SW480 (cell line): ENCODE measurements at regions not wholly inside any gene's neighbourhood (a gene's known extent, or its start where the extent isn't known, plus 50 kb on each side); places are given as distances from the start of the nearest gene placed in this dataset.
"Not testable (repeated sequence)": the region's sequence is repeated elsewhere in the genome, so short reads cannot be mapped to it uniquely, and the experiment has no call there.

ENCODE experiments used
- DNase-seq: peaks from one replicate; pipeline ENCODE4 v3.0.0-alpha.2; 2016; ENCODE audit warnings: low spot score

DNA sequence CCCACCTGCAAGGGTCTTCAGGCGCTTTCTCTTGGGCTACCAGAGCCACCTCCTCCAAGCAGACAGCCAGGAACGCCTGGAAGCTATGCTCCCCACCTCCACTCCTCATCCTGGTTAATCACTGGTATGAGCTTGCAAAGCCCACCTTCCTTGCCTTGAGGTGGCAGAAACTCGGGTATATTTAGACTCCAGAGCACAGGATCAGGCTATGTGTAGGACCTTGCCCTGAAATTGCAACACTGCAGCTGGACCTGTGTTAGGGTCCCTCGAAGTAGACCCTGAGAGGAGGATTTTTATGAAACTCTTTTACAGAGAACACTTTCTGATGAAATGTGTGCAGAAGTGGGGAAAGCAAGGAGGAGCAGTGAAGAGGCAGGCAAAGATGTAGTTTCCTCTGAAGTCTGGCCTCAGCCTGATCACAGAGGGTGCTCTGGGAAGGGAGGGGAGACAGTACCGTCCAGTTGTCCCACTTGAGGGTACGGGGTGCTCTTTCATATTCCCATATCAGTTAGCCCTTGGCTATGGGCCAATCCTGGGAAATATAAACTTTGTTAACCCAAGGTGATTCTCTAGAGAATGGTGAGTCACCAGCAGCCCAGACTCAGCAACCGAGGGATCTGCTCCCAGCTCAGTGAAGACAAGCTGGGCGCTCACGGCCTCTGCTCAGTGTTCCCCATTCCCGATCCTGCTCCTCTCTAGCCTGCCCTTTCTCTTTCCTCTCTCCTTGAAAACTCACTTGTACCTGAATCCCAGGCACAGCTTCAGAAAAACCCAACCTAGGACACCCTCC, 157.9 kb downstream of the UQCRFS1 start:
- DNase-seq, result no peak

DNA sequence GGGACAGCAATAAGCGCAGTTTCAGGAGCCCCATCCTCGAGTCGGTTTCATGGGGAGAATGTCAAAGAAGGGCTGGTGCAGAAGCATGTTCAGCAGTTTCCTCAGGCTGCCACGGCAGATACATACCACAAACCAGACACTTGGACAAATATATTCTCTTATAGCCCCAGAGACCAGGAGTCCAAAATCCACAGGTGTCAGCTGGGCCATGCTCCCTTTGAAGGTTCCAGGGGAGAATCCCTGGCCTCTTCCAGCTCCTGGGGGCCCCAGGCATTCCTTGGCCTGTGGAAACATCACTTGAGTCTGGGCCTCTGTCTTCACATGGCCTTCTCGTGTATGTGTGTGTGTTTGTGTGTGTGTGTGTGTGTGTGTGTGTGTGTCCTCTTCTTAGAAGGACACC, 164.1 kb downstream of the UQCRFS1 start:
- DNase-seq, result no peak

DNA sequence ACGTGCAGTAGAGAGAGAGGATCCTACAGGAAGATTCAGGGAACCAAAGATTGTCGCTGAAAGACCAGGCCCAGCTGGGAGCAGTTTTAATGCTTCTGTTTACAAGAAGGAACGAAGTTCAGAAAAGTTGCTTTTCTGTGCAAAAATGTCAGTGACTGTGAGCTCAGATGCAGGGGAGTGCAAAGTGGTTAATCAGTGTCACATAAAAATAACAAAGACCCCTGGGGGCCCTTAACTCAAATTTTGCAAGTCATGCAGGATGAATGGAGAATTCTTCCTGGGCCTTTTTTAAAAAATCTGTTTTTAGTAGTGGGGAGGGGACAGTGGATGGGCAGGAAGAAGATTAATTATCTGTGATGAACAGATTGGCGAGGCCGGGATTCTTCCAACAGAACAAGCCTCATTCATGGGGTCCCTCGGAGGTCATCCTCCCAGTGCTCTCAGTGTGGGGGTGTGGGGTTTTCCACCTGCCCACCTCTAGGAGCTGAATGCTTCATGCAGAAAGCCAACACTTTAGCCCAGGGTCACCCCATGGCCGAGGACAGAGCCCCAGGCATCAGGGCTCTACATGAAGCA, 167.2 kb downstream of the UQCRFS1 start:
- DNase-seq, result no peak

DNA sequence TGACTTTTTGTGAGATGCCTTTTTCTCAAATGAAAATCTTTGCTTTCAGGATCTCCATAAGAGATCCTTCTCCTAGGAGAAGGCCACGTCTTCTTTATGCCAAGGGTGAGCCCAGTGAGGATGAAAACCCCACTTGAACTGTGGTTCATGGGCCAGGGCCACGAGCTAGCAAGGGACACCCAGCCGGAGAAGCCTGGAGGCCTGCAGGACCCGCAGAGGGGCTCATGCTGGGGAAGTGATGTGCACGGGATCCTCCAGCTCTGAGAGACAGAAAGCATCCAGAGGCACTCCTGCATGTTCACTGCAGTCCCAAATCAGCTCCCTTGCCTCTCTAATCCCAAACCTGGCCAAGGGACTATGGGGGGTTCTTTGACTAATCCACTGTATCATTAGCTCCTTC, 168.9 kb downstream of the UQCRFS1 start:
- DNase-seq, result no peak

DNA sequence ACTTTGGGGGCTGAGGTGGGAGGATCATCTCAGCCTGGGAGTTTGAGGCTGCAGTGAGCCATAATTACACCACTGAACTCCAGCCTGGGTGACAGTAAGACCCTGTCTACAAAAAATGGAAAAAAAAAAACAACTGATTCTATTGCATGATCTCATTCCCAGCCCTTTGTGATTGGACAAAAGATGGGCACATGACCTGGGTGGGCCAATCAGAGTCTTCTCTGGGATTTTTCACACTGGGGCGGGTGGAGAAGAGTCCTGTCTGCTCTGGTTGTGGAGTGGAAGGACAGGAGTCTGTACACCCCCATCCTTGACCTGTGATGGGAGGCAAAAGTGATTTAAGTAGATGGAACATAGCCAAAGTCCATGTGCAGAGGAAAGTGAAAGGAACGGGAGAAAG, 170.5 kb downstream of the UQCRFS1 start:
- DNase-seq, result no peak

DNA sequence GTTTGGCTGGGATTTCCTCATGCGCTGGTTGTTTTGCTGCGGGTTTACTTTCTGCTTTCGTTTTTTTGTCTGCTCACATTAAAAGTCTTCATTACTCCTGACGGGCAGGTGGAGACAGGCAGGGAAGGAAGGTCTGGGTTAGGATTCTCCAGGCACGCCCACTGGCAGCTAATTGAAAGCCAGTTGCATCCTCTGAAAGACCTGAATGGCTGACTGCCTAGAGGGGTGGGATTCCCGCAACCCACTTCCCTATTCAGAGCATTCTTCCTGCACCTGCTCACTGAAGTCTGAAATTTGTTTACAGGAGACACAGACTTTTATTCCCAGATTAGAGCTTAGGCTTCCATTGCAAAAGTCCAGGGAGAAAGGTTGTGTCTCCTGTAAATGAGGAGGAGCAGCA, 172.0 kb downstream of the UQCRFS1 start:
- no peak for DNase-seq

DNA sequence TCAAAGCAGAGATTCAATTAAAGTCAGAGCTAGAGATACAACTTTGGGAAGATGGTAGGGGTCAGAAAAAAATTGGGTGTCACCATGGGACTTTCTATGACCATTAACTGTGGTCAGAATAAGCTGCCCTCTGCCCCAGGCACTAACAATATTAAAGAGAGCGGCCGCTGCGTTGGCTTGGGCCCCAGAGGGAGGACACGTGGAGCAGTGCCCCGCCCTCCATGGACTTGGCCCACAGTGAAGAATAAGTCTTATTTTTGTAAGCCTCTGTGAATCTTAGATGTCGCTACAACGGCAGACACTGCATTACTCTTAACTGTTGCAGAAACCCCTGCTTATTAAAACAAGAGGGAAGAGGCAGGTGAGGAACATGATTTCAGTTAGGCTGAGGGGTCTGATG, 172.7 kb downstream of the UQCRFS1 start:
- no peak for DNase-seq

DNA sequence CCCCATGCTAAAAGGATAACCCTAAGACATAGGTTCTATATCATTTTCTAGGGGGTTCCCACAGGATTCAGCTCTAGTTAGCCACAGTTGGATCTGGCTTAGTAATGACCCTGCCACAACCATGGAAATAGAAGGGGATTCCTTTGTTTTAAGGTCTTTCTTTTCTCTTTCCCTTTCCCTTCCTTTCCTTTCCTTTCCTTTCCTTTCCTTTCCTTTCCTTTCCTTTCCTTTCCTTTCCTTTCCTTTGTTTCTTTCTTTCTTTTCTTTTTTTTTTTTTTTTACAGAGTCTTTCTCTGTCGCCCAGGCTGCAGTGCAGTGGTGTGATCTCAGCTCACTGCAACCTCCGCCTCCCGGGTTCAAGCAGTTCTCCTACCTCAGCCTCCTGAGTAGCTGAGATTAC, 173.9 kb downstream of the UQCRFS1 start:
- DNase-seq, result not testable (repeated sequence)

DNA sequence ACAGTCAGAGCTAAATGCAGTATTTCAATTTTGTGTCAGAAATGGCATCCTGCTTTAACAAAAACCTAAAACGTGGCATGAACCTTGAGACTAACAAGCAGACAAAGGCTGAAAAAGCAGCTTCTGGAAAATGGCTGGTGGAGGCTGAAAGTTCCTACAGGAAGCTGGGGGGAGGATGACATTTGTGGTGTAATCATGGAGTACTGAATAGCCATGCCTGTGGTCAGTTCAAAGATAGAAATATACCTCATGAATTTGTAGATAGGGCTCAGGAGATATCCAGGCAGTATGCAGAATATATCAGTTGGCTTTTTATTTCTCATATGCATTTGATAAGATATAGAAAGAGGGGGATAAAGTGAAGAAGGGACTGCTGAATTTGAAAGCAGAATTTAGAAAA, 181.7 kb downstream of the UQCRFS1 start:
- peak; percentile 23 for DNase-seq

DNA sequence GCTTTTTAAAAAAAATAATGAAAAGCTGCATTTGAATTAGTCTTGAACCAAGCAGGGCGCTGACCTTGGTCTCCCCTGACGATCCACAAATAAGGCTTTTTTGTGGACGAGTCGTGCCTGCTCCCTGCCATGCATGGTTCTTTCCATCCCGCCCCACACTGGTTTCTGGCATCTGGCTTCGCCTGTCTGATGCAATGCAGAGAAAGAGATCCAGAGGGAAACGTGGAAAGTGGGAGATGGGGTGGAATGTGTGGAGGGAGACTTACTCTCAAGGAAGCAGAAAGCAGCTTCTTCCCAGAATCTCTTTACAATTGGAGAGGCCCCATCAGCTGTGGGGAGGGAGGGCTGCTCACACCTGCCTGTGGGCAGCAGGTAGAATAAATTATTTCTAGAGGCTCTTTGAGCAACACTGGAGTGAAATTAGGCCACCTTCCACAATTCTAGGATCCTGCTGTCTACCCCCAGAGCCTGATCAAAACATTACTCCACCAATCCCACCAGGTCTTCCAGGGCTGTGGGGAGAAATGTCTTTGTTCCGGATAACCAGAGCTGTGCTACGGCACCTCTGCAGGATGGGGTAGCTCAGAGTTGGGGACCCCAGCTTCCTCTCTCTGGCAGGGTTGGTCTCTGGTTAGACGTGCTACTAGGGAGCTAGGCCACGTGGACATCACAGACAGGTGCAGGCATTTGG, 183.5 kb downstream of the UQCRFS1 start:
- DNase-seq, result peak; percentile 25

DNA sequence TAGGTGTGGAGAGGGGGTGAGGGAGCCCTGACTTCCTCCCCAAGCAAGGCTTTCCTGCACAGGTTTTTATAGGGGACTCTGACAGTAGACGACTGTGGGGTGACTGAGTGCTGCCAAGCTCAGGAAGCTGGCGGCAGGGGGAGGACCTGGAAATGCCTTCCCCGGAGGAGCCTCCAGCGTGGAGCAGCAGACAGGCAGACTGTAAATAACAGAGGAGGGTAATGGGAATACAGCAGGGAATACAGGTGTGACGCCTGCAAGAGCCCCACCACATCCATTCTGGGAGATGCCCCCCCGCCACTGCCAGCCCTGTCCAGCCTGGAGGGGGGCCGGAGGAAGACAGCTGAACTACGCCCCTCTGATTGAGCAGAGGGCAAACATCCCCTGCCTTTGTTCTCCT, 190.4 kb downstream of the UQCRFS1 start:
- no peak for DNase-seq

DNA sequence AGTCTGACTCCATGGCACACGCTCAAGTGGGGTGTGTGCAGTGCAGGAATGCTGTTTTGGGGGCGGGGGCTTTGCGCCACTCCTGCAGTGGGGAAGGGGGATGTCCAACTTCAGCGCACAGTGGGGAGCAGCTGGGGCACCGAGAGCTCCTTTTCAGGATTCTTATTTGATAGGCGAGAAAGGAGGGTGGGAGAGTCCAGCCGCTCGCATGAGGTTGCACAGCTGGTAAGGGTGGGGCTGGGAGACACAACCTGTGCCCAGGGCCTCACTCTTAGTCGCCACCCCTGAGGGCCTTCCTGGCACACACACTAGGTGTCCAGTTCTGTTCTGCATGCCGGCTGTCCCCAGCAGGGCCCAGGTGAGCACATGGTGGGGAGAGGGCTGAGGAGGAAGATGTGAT, 190.8 kb downstream of the UQCRFS1 start:
- no peak for DNase-seq

DNA sequence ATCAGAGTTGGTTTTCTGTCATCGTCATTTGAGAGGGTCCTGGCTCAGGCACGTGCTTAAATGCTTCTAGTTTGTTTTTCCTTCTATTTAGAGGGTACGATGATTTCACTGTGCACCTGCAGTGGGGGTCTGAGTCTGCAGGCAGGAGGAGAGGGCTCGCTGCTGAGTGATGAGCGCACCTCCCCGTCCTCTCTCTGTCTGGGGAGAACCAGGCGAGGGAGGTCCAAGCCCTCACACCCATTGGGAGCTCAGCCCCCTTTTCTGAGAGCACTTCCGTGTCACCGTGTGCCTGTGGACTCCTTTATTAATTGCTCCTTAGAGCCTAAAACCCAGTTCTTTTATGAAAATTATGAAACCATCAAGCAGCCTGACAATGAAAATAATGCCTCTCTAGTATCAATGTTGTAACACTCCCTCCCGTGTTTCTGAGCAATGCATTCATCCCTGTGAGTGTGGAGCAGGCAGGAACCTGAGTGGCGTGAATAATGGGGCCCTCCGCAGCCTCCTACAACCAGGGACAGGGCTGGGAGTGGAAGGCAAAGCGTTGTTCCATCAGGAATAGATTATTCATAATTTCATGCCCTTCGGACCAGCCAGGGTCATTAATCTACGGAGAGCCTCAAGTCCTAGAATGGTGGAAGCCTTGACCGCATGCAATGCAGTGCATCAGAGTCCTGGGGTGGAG, 191.6 kb downstream of the UQCRFS1 start:
- DNase-seq, result no peak

DNA sequence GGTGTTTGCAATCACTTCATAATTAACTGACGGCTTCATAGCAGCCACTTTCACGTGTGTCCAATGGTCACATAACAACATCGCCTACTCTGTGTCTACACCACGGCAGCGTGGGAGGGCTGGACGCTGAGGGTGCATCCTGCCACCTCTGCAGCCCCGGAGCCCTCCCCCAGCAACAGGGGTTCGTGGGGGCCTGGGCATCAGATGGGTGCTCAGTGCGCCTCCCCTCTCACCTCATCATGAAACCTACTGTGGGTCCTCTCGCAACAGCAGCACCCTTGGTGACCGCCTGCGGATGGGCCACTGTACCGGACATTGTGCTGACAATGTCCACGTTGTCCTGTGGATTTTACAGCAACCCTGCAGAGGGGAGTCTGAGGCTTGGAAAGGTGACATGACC, 193.5 kb downstream of the UQCRFS1 start:
- DNase-seq, result no peak

DNA sequence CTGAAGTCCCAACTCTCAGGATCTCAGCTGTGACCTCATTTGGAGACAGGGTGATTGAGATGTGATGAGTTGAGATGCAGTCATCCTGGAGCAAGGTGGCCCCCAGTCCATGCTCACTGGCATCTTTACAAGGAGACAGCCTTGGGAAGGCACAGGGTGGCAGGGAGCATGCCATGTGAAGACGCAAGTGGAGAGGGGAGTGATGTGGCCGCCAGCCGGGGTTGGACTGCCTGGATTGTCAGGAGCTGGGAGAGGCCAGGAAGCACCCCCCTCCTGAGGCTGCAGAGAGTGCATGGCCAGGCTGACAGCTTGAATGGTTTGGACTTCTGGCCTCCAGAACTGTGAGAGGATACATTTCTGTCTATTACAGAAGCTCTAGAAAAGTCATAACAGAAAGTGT, 194.4 kb downstream of the UQCRFS1 start:
- DNase-seq, result no peak

DNA sequence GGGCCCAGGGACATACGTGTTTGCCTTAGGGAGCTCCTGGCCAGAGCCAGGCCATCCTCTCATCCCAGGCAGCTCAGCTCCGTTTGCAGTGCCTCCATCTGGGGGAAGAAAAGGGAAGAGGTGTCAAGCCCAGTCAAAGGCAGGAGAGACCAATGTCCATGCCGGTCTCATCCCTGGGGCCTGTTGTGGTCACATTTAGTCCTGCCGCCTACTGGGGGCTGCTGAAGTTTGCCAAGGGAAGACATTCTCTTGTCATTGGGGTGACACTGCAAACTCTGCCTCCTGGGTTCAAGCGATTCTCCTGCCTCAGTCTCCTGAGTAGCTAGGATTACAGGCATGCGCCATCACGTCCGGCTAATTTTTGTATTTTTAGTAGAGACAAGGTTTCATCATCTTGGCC, 195.2 kb downstream of the UQCRFS1 start:
- DNase-seq, result no peak

DNA sequence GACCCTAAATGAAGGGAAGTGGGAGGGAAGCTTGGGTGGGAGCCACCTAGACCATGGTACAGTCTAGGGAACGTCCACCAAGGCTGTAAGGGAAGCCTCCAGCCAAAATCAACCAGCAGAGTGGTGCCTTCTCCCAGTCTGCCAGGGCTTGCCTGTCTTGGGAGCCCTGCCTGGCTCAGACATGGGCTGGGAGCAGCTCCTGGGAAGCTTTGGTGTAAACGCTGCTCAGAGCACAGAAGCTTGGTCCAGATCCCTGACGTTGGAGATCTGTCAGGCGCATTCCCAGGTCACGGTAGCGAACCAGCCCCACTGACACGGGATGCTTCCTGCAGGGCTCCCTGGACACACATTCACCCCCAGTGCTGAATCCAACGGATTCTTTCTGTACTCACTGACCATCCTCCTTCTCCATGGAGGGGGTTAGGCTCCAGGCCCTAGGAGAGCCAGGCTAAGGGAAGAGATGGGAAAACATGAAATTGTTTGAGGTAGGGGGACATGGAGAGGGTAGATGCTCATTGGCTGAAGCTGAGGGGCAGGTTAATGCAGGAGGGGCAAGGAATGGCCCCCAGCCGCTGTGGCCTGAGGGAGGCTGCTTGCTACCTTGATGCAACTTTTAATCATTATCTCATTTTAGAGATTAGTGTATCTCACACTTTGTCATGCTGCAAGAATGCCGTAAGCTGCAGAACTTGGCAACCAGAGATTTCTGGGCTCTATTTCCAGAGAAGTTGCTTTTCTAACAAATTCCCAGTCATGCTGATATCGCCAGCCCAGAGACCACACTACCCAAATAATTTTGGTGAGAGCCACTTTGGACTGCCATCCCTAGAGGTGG, 195.8 kb downstream of the UQCRFS1 start:
- DNase-seq, result no peak

DNA sequence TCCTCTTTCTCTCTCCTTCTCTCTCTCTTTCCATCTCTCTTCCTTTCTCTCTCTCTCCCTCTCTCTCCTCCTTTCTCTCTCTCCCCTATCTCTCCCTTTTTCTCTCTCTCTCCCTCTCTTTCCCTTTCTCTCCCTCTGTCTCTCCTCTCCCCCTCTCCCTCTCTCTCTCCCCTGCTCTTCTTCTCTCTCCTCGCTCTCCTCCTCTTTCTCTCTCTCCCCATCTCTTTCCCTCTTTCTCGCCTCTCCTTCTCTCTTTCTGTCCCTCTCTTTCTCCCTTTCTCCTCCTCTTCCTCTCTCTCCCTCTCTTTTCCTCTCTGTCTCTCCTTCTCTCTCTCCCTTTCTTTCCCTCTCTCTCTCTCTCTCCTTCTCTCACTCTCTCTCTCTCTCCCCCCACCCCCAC, 196.6 kb downstream of the UQCRFS1 start:
- no peak for DNase-seq

DNA sequence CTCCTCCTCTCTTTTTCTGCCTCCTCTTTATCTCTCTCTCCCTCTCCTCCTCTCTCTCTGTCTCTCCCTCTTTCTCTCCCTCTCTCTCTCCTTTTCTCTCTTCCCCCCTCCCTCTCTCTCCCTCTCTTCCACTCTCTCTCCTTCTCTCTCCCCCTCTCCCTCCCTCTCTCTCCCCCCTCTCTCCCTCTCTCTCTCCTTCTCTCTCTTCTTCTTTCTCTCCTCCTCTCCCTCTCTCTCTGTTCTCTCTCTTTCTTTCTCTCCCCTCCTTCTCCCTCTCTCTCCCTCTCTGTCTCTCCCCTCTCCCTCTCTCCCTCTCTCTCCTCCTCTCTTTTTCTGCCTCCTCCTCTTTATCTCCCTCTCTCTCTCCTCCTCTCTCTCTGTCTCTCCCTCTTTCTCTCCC, 197.4 kb downstream of the UQCRFS1 start:
- DNase-seq, result no peak

DNA sequence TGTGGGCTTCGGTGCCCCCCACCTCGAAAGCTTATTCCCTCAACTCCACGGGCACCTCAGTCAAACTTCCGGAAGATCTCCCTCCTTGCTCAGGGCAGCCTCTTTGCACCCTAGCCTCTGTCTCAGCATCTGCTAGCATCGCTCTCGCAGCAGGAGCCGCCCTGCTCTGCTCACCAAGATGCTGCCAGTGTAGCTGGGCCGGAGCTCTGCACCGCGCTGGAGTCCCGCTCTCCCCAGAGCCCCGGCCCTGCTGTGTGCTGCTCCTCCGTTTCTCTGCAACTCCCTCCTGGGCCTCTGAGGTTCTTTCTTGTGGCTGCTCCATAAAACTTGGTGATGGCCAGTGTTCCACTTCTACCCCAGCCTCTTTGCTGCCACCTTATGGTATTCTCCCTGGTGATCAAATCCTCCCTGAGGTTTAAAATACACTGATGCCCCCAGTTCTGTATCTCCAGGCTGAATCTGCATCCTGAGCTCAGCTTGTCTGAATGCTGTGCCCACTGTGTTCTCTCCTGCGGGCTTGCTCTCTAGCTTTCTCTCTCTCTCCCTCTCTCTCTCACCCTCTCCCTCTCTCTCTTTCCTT, 198.0 kb downstream of the UQCRFS1 start:
- DNase-seq, result peak; percentile 15

DNA sequence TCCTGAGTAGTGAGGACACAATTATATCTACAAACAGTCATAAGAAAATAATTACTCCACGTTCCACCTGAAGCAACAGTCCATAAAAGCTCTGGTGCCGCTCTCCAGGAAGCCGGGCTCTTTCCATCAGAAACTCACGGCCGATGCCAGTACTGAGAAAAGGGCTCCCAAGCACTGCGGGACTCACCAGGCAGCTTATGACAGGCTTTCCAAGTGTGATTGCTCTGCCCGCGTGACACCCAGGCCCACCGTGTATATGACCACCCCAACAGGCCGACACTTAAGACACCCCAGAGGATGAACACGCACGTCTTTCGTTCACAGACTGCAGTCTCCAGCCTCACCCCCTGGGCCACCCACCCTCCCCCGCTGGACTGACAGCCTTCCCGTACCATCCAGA, 199.0 kb downstream of the UQCRFS1 start:
- no peak for DNase-seq

DNA sequence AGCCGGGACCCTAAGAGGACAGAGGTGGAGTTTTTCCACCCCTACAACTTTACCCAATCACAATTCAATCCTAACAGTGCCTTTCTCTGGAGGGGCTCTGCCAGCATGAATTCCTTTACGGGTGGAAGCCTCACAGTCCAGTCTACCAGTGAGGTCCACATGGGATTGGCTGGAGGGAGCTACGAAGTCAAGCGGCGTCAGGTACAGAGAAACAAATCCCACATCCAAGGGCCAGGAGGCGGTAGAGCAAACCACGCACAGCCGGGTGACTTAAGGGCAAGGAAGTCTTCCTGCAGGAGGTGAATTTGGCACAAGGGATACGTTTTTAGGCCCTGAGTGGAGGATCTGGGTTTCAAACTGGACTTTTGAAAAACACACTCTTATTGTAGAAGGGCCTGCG, 199.6 kb downstream of the UQCRFS1 start:
- DNase-seq, result no peak
